ENCODE measurements at regions not wholly inside any gene's neighbourhood (a gene's known extent, or its start where the extent isn't known, plus 50 kb on each side); places are given as distances from the start of the nearest gene placed in this dataset.

- TF ChIP-seq, protein P1, sequence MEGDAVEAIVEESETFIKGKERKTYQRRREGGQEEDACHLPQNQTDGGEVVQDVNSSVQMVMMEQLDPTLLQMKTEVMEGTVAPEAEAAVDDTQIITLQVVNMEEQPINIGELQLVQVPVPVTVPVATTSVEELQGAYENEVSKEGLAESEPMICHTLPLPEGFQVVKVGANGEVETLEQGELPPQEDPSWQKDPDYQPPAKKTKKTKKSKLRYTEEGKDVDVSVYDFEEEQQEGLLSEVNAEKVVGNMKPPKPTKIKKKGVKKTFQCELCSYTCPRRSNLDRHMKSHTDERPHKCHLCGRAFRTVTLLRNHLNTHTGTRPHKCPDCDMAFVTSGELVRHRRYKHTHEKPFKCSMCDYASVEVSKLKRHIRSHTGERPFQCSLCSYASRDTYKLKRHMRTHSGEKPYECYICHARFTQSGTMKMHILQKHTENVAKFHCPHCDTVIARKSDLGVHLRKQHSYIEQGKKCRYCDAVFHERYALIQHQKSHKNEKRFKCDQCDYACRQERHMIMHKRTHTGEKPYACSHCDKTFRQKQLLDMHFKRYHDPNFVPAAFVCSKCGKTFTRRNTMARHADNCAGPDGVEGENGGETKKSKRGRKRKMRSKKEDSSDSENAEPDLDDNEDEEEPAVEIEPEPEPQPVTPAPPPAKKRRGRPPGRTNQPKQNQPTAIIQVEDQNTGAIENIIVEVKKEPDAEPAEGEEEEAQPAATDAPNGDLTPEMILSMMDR (IDR thresholded peaks at IDR 0.05; ENCODE audit: poor library complexity, severe bottlenecking) = peak; percentile 44
- TF ChIP-seq RAD21 (conservative IDR thresholded peaks at IDR 0.05) (no peak), TAF1 (IDR thresholded peaks at IDR 0.05; ENCODE audit: low read depth) (no peak), POLR2AphosphoS5 (IDR thresholded peaks at IDR 0.05) (no peak), MXI1 (conservative IDR thresholded peaks at IDR 0.05; ENCODE audit: poor library complexity, severe bottlenecking) (no peak), EZH2 (IDR thresholded peaks at IDR 0.05; ENCODE audit: borderline replicate concordance, insufficient read depth, low read length, poor library complexity, severe bottlenecking) (no peak), EP300 (conservative IDR thresholded peaks at IDR 0.05; ENCODE audit: poor library complexity, severe bottlenecking) (no peak), REST (IDR thresholded peaks at IDR 0.05; ENCODE audit: borderline replicate concordance) (no peak), SMC3 (conservative IDR thresholded peaks at IDR 0.05; ENCODE audit: poor library complexity) (no peak)
These were observed 69.5 kb upstream of the VEPH1 start for GRCh38 chr3:157572559-157573270.
